HCT116 (cell line): ENCODE measurements at regions not wholly inside any gene's neighbourhood (a gene's known extent, or its start where the extent isn't known, plus 50 kb on each side); places are given as distances from the start of the nearest gene placed in this dataset.

Experiments
- ATAC-seq: fragments of 200-7000 bp; cut with Tn5 transposase; 2 replicates; pipeline ENCODE4 v1.9.1; 2020; ENCODE audit warnings: mild to moderate bottlenecking, moderate library complexity
- BruUV-seq: library from RNA; stranded (reverse); fragments of 400-500 nt; replicated peaks from 2 replicates; lab custom pipeline; 2021; lab: Mats Ljungman, UMichigan
- CTCF ChIA-PET: fragments of 300-600 bp; sonication (Branson Sonifier 250); formaldehyde crosslinking; loops from one replicate; lab custom pipeline; 2021; ENCODE audit warnings: antibody characterized with exemption; lab: Charles Lee
- POLR2A ChIA-PET: fragments of 300-600, 350-600 bp; sonication (Branson Sonifier 250); formaldehyde crosslinking; loops from one replicate; lab custom pipeline; 2021; ENCODE audit warnings: antibody characterized with exemption; lab: Charles Lee
- RAD21 ChIA-PET, 2 experiments: fragments of 300-600 bp; sonication (Branson Sonifier 250); formaldehyde crosslinking; loops; one replicate each; lab custom pipeline; 2023; ENCODE audit warnings: low total read pairs in 2 of 2; ENCODE audit not compliant: uncharacterized antibody in 2 of 2, unreplicated experiment in 2 of 2, low non-redundant PET in 1 of 2; lab: Charles Lee
- DNase-seq: peaks from one replicate; pipeline ENCODE4 v3.0.0-alpha.2; 2010; ENCODE audit warnings: low read depth, low spot score
- H2AFZ ChIP-seq: fragments of 200-600 bp; shearing (Covaris generic), sonication (generic); 2 replicates; pipeline ENCODE4 v1.6.1; 2017; ENCODE audit warnings: low read depth, mixed run types, mixed read lengths, antibody characterized with exemption, low read length; ENCODE audit not compliant: poor library complexity, severe bottlenecking
- H3K27ac ChIP-seq: 2 replicates; pipeline ENCODE4 v1.5.1; 2012; ENCODE audit warnings: low read depth, low read length
- H3K27me3 ChIP-seq: fragments of 200-600 bp; sonication (generic); 2 replicates; pipeline ENCODE4 v1.6.1; 2016; ENCODE audit warnings: mixed run types, low read length, mixed read lengths; ENCODE audit not compliant: insufficient read depth
- H3K36me3 ChIP-seq, 2 experiments: fragments of 200-500 bp in 1 of 2; fragments of 200-600 bp in 1 of 2; sonication (Bioruptor generic) in 1 of 2; sonication (generic) in 1 of 2; 2 replicates each; pipeline versions ENCODE4 v1.5.1 to v1.6.1; 2014 to 2016; ENCODE audit warnings: low read length in 2 of 2, inconsistent platforms in 1 of 2, mixed read lengths in 1 of 2, mixed run types in 1 of 2; ENCODE audit not compliant: insufficient read depth in 2 of 2, control insufficient read depth in 1 of 2
- H3K4me1 ChIP-seq, 2 experiments: fragments of 200-600 bp in 1 of 2; sonication (generic) in 1 of 2; 2 replicates each; pipeline versions ENCODE4 v1.5.1 to v1.6.1; 2012 to 2017; ENCODE audit warnings: low read length in 2 of 2, inconsistent platforms in 1 of 2, mild to moderate bottlenecking in 1 of 2, mixed read lengths in 1 of 2, mixed run types in 1 of 2, moderate library complexity in 1 of 2; ENCODE audit not compliant: insufficient read depth in 2 of 2, control insufficient read depth in 1 of 2
- H3K4me2 ChIP-seq: fragments of 200-600 bp; sonication (generic); 2 replicates; pipeline ENCODE4 v1.6.1; 2017; ENCODE audit warnings: mixed run types, low read length, mixed read lengths
- H3K4me3 ChIP-seq, 2 experiments: fragments of 200-600 bp in 1 of 2; sonication (generic) in 1 of 2; replicated peaks in 1 of 2; 2 replicates each; pipeline ENCODE4 v1.5.1; 2011 to 2016; ENCODE audit warnings: low read length in 2 of 2, control low read depth in 1 of 2, low read depth in 1 of 2, mild to moderate bottlenecking in 1 of 2, mixed read lengths in 1 of 2, mixed run types in 1 of 2
- H3K79me2 ChIP-seq: fragments of 200-600 bp; sonication (generic); 2 replicates; pipeline ENCODE4 v1.6.1; 2017; ENCODE audit warnings: mild to moderate bottlenecking, mixed run types, low read length, moderate library complexity, mixed read lengths; ENCODE audit not compliant: insufficient read depth
- H3K9ac ChIP-seq: fragments of 200-600 bp; sonication (generic); 2 replicates; pipeline ENCODE4 v1.6.1; 2016; ENCODE audit warnings: low read length, mixed read lengths
- H3K9me2 ChIP-seq: fragments of 200-600 bp; sonication (generic), shearing (Covaris generic); 2 replicates; pipeline ENCODE4 v1.6.1; 2017; ENCODE audit warnings: mixed run types, mild to moderate bottlenecking, moderate library complexity; ENCODE audit not compliant: insufficient read depth
- H3K9me3 ChIP-seq, 2 experiments: fragments of 200-500 bp in 1 of 2; fragments of 200-600 bp in 1 of 2; sonication (Bioruptor generic) in 1 of 2; sonication (generic) in 1 of 2; 2 replicates each; pipeline ENCODE4 v1.6.1; 2014 to 2017; ENCODE audit warnings: low read length in 2 of 2, mixed read lengths in 2 of 2, inconsistent platforms in 1 of 2, low read depth in 1 of 2, mild to moderate bottlenecking in 1 of 2, mixed run types in 1 of 2, moderate library complexity in 1 of 2; ENCODE audit not compliant: control insufficient read depth in 1 of 2, insufficient read depth in 1 of 2
- H4K20me1 ChIP-seq: fragments of 200-600 bp; sonication (generic), shearing (Covaris generic); 2 replicates; pipeline ENCODE4 v1.6.1; 2017; ENCODE audit warnings: mixed run types, mild to moderate bottlenecking, moderate library complexity; ENCODE audit not compliant: insufficient read depth
- CBX3 ChIP-seq: IDR thresholded peaks from 2 replicates; pipeline ENCODE4 v1.6.1; 2012; ENCODE audit warnings: low read depth
- EGR1 ChIP-seq: IDR thresholded peaks from 2 replicates; pipeline ENCODE4 v1.6.1; 2012; ENCODE audit warnings: low read depth
- ELF1 ChIP-seq: IDR thresholded peaks from 2 replicates; pipeline ENCODE4 v1.6.1; 2012; ENCODE audit warnings: low read depth, borderline replicate concordance
- EZH2 ChIP-seq: fragments of 200-600 bp; sonication (generic); IDR thresholded peaks from 2 replicates; pipeline ENCODE4 v1.6.1; 2017; ENCODE audit warnings: antibody characterized with exemption, mixed run types
- EZH2phosphoT487 ChIP-seq: fragments of 200-600 bp; IDR thresholded peaks from 2 replicates; pipeline ENCODE4 v1.6.1; 2018; ENCODE audit warnings: antibody characterized with exemption, borderline replicate concordance
- FOSL1 ChIP-seq: IDR thresholded peaks from 2 replicates; pipeline ENCODE4 v1.6.1; 2012; ENCODE audit warnings: low read depth
- JUND ChIP-seq: IDR thresholded peaks from 2 replicates; pipeline ENCODE4 v1.6.1; 2012
- MAX ChIP-seq: IDR thresholded peaks from 2 replicates; pipeline ENCODE4 v1.6.1; 2012
- POLR2AphosphoS5 ChIP-seq: IDR thresholded peaks from 2 replicates; pipeline ENCODE4 v1.6.1; 2011; ENCODE audit warnings: mild to moderate bottlenecking, low read depth, low read length, moderate library complexity
- SIN3A ChIP-seq: IDR thresholded peaks from 2 replicates; pipeline ENCODE4 v1.6.1; 2012; ENCODE audit warnings: low read depth
- SP1 ChIP-seq: IDR thresholded peaks from 2 replicates; pipeline ENCODE4 v1.6.1; 2012; ENCODE audit warnings: low read depth
- SRF ChIP-seq: IDR thresholded peaks from 2 replicates; pipeline ENCODE4 v1.6.1; 2012; ENCODE audit warnings: low read depth
- TCF7L2 ChIP-seq: IDR thresholded peaks from 2 replicates; pipeline ENCODE4 v1.7.0; 2011; ENCODE audit warnings: borderline replicate concordance, inconsistent platforms; ENCODE audit not compliant: insufficient read depth, insufficient read length; ENCODE audit errors: extremely low read depth
- YY1 ChIP-seq: IDR thresholded peaks from 2 replicates; pipeline ENCODE4 v1.6.1; 2011; ENCODE audit warnings: low read length, low read depth, moderate library complexity, mild to moderate bottlenecking; ENCODE audit not compliant: insufficient replicate concordance; ENCODE audit errors: extremely low read depth
- ZFX ChIP-seq: fragments of 450-650 bp; IDR thresholded peaks from 2 replicates; pipeline ENCODE4 v1.6.1; 2017
- intact Hi-C: fragments of 100-400 bp; cut with micrococcal nuclease; formaldehyde crosslinking; loops from 2 replicates; pipeline ENCODE4 v1.10.0; 2022
- TF ChIP-seq, protein P1 (sequence below): IDR thresholded peaks from 2 replicates; pipeline ENCODE4 v1.6.1; 2011; ENCODE audit warnings: mild to moderate bottlenecking, low read length, moderate library complexity; ENCODE audit not compliant: insufficient replicate concordance; ENCODE audit errors: extremely low read depth

DNA sequence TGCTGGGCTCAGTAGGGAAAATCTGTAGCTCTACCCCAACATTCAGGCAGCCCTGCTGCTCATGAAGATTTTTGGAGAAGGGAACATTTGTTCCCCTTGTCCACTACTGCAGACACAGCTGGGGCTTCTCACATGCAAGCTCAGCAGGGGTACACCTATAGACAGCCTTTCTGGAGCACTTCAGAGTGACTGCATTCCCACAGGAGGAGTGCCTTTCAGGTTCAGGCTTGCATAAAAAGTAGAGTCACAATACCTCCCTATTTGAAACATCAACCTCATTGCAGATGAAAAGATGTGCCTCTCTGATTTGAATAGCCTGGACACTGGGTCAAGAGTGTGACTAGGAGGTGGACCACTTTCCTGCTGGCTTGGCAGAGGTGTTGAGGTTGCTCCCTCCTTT is 53.3 kb upstream of the NAP1L2 start:
- no peak for DNase-seq
- Histone ChIP-seq H3K27ac (no peak overlapping the region), H2AFZ (no peak overlapping the region), H3K79me2 (no peaks in the 10 kb centered on the region), H3K9ac (no peak overlapping the region), H3K4me3 (no peak overlapping the region), H3K36me3 (no peaks in the 10 kb centered on the region), H4K20me1 (no peaks in the 10 kb centered on the region), H3K4me1 (no peaks in the 10 kb centered on the region), H3K4me2 (no peak overlapping the region), H3K9me2 (no peaks in the 10 kb centered on the region), H3K9me3 (no peaks in the 10 kb centered on the region), H3K27me3 (no peaks in the 10 kb centered on the region)
- RAD21 ChIA-PET = no interaction called here
- ATAC-seq = no peak
- TF ChIP-seq SRF = no peak
- no peak for TF ChIP-seq SIN3A
- TF ChIP-seq, protein P1, sequence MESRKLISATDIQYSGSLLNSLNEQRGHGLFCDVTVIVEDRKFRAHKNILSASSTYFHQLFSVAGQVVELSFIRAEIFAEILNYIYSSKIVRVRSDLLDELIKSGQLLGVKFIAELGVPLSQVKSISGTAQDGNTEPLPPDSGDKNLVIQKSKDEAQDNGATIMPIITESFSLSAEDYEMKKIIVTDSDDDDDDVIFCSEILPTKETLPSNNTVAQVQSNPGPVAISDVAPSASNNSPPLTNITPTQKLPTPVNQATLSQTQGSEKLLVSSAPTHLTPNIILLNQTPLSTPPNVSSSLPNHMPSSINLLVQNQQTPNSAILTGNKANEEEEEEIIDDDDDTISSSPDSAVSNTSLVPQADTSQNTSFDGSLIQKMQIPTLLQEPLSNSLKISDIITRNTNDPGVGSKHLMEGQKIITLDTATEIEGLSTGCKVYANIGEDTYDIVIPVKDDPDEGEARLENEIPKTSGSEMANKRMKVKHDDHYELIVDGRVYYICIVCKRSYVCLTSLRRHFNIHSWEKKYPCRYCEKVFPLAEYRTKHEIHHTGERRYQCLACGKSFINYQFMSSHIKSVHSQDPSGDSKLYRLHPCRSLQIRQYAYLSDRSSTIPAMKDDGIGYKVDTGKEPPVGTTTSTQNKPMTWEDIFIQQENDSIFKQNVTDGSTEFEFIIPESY = no peak
- TF ChIP-seq ZFX = no peak
- no peak for TF ChIP-seq ELF1
- no peak for TF ChIP-seq EZH2
- CTCF ChIA-PET = no interaction called here
- intact Hi-C loops = loop anchor here (10.0 kb wide), 1 partner anchor 173 kb away; no protein-coding TSS in a partner anchor
- BruUV-seq = no TSS peak
- POLR2A ChIA-PET = no interaction called here

DNA sequence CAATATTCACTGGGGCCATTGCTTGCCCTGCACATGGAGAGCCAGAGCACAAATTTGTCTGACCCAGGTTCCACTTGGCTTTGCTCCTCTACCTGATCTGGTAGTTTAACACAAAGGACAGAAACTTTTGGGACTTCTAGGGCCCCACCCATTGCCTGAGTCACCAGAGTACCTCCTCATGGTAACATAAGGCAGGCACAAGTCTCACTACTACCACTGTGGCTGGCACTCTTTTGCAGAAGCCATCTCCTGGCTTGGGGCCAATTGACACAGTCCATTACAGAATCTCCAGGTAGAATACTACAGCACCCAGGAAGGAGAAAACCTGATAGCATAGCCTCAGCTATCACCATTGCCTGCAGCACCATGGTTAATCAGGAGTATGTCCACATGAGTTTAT is 52.6 kb upstream of the NAP1L2 start:
- H3K9me2 ChIP-seq = no peaks in the 10 kb centered on the region
- H3K4me1 ChIP-seq = no peaks in the 10 kb centered on the region
- BruUV-seq = no TSS peak
- H3K79me2 ChIP-seq = no peaks in the 10 kb centered on the region
- no peaks in the 10 kb centered on the region for H3K9me3 ChIP-seq
- CTCF ChIA-PET = no interaction called here
- H4K20me1 ChIP-seq = no peaks in the 10 kb centered on the region
- H3K27me3 ChIP-seq = no peaks in the 10 kb centered on the region
- no peak overlapping the region for H3K4me3 ChIP-seq
- H3K36me3 ChIP-seq = no peaks in the 10 kb centered on the region
- RAD21 ChIA-PET = no interaction called here
- H3K9ac ChIP-seq = no peak overlapping the region
- no peak overlapping the region for H3K27ac ChIP-seq
- no peak overlapping the region for H2AFZ ChIP-seq
- DNase-seq = no peak
- no peak for ATAC-seq
- intact Hi-C loops = loop anchor here (10.0 kb wide), 1 partner anchor 172 kb away; no protein-coding TSS in a partner anchor
- H3K4me2 ChIP-seq = no peak overlapping the region
- POLR2A ChIA-PET = no interaction called here
- no peak for TF ChIP-seq POLR2AphosphoS5
- TF ChIP-seq JUND = no peak
- no peak for TF ChIP-seq SIN3A
- TF ChIP-seq YY1 = no peak
- TF ChIP-seq EGR1 = no peak
- TF ChIP-seq FOSL1 = no peak
- no peak for TF ChIP-seq MAX
- no peak for TF ChIP-seq TCF7L2
- TF ChIP-seq, protein P1 = no peak
- TF ChIP-seq CBX3 = no peak
- no peak for TF ChIP-seq SP1
- no peak for TF ChIP-seq EZH2phosphoT487
